HPDE6-E6E7 (cell line): ENCODE measurements at regions not wholly inside any gene's neighbourhood (a gene's known extent, or its start where the extent isn't known, plus 50 kb on each side); places are given as distances from the start of the nearest gene placed in this dataset.

Experiments
- DNase-seq: peaks from one replicate; pipeline ENCODE4 v3.0.0; 2011; ENCODE audit warnings: missing footprints; ENCODE audit errors: extremely low spot score

DNA sequence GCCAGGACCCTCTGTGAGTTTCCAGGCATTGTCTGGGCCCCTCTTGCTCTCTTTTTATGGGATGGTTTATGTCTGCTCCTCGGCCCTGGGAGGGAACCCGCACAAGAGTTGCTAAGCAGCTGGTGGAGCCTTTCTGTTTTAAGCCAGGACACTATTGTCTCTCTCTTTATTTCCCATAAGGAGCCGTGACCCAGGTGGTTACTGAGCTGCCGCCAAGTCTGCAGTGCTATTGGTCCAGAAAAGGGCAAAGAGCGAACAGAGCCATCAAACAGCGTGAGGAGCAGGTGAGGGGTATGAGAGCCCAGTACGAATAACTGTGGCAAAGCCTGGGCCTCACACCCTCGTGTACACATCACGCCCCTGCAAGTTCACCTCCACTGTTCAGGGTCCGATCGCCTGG lies 280.2 kb downstream of the SHQ1 start:
- DNase-seq = no peak

DNA sequence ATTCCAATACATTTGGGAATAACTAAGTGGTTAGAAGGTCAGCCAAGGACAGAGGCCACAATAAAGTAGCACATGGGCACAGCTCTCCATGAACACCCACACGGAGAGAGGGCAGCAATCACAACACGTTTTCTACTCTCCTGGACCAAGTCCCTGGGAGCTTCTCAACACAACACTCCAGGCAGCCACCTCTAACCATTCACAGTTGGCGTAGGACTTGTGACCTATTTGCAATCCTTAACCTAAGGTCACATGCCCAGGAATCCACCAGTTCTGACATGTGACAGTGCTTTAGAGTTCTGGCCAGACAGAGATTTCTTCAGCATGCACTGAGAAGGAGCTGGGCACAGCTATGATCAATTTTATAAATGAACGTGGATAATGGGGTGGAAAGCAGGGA lies 280.8 kb downstream of the SHQ1 start:
- DNase-seq = no peak

DNA sequence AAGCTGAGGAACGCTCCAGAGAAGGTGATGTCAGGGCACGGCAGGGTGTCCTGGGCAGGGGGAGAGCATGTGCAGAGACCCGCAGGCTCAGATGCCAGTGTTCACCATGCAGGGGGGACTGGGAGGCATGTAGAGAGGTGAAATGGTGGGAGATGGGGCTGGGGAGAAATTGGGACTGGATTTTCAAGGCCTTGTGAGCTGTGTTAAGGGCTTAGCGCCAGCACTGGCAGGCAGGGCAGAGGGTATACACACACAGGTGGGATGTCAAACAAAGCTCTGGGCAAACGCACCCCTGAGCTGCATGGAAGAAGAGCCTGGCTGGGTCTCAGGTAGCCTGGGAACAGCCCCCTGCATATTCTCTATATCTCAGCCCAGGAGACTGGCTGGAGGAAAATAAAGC lies 282.7 kb downstream of the SHQ1 start:
- DNase-seq = no peak

GRCh38 chr3:72563690-72564370 lies 284.4 kb downstream of the SHQ1 start:
- no peak for DNase-seq

- no peak for DNase-seq
Observed at GRCh38 chr3:72560846-72561675, 287.2 kb downstream of the SHQ1 start.

DNA sequence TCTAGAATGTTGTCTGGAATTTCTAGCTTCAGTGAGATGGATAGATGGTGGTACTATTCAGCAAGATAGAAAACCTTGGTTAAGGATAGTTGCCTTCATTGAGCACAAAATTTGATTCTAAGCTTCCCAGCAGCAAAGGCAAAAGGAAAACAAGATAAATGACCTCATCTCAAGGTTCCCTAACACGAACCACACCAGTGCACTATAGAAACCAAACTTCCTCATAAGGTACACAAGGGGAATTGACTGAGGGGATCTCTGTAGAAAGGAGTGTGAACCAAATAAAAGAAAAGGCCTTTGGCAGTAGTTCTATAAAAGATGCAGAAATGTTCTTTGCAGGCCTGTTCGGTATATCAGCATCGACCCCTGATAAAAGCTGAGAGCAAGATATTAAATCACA lies 288.9 kb downstream of the SHQ1 start:
- no peak for DNase-seq

GRCh38 chr3:72558001-72558400 lies 290.2 kb downstream of the SHQ1 start:
- no peak for DNase-seq

GRCh38 chr3:72555714-72556113 lies 292.5 kb downstream of the SHQ1 start:
- DNase-seq = no peak

DNA sequence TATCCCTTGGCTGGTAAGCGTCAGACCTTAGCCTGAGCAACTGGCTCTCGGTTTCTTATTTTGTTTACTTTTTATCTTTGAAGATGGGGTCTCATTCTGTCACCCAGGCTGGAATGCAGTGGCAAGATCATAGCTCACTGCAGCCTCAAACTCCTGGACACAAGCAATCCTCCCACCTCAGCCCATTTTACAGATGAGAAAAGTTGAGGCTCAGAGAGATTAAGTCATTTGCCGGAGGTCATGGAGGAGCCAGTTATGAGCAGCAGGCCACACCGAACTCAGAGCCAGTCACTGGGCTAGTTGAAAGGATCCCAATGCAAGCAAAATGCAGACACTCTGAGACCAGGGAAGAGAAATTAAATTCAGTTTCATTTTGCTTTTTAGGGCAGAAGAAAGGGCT lies 293.6 kb downstream of the SHQ1 start:
- DNase-seq = no peak

GRCh38 chr3:72553298-72553697 lies 294.9 kb downstream of the SHQ1 start:
- DNase-seq = no peak

DNA sequence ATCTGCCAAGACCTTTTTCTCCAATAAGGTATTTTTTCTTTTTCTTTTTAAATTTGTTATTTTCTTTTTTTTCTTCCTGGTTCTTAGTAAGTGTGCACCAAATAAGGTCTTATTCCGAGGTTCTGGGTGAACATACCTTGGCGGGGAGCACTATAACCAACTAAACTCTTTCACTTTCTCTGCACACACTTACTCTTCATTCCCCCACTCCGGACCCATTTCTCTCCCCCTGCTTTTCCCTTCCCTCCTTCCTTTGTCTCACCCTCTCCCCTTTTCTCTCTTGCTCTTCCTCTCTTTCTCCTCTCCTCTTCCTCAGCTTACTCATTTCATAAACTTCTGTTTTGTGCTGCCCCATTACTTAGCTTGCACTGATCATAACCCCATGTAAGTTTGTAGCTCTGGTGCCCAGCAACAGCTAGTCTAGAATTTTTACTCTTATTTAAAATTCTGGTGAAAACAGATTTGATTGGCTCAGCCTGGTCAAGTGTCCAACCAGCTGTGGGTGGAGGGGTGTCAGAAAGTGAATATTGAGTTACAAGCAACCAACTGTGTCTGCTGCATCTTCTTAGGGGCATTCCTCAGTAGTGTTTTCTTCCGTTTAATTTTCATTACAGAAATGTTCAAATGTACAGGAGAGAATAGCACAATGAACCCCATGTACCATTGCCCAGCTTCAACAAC lies 297.5 kb downstream of the SHQ1 start:
- no peak for DNase-seq

DNA sequence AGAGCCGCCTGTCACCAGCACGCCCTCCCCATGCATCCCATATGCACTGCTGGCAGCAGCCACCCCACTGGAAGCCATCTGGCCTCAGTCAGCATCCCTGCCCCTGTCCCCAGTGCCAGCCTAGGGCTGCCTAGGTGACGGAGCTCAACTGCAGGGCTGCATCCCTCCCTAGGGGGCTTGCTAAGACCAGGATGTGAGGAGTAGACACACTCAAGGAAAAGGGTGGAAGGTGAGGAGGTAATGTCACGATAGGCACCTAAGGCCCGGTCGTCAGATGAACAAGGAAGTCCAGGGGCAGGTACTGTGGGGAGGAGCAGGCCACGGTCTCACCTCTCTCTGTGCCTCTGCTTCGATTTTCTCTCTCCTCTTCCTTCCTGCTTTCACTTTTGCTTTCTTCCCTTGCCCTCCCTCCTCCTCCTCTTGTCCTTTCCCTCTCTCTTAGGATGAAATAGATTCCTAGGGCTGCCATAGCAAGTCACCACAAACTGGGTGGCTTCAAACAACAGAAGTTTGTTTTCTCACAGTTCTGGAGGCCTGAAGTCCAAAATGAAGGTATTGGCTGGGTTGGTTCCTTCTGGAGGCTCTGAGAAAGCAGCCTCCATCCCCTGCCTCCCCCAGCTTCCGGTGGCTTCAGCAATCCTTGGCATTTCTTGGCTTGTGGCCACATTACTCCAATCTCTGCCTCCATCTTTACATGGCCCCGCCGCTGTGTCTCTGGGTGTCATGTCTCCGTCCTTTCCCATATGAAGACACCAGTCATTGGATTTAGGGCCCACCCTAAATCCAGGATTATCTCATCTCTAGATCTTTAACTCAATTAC lies 298.3 kb downstream of the SHQ1 start:
- DNase-seq = no peak

DNA sequence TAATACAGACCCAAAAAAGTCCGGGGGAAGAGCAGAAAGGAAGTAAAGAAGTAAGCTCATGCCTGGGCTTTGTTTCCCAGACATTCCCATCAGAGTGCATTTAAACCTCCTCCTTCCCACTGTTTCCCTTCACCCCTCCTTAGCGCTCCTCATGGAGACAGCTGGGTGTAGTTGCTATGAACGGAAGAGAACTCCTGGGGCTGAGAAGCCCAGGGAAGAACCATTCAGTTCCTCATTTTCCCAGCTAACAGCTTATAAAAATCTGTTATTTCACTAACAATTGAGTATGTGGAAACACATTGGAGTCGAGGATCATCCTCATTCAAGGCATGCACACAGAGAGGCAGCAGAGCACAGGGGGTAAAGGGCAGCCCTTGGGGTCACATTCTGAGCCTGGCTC lies 299.3 kb downstream of the SHQ1 start:
- DNase-seq = no peak

DNA sequence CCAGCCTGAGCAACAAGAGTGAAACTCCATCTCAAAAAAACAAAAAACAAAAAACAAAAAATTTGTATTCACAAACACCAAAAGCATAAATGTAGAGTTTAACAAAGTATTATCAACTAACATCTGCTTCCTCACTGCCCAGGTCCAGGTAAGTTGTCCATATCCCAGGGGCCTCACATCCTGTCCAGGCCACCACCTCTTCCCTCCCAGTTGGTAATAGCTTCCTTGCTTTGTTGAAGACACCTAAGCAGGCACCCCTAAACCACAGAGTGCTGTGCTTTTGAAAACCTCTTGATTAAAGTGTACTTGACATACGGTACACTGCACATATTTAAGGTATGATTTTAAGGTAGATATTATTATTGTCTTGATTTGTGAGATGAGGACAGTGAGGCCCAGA lies 299.8 kb downstream of the SHQ1 start:
- DNase-seq = no peak

- DNase-seq = no peak
Observed at GRCh38 chr3:72547183-72547582, 301.1 kb downstream of the SHQ1 start.

DNA sequence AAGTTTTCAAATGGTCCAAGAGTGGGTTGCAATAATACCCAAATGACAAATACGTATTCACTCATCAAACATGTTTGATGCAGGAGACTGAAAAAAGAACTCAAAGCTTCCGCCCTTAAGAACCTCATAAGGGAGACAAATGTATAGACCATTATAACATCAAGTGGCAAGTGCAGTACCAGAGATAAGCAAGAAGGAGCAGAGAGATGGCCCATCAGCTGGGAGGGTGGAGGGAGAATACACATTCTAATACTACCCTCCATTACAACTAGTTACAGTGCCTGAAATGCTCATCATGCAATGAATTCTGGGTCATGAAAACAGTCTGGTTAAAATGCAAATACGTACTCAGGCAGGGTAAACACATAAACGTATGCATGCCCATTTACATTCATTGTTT lies 304.0 kb downstream of the SHQ1 start:
- no peak for DNase-seq

DNA sequence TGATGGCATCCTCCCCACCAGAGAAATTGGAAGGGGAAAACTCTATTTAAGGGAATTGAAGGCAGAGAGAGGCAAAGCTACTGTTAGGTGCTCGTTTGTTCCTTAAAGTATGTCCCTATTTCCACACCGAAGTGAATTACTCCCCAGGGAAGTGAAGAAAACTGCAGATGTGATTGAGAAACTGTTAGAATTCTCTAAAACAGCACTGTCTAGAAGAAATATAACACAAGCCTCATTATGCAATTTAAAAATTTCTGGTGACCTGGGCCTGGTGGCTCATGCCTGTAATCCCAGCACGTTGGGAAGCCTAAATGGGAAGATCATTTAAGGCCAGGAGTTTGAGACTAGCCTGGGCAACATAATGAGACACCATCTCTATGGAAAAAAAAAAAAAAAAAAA lies 305.0 kb downstream of the SHQ1 start:
- no peak for DNase-seq

DNA sequence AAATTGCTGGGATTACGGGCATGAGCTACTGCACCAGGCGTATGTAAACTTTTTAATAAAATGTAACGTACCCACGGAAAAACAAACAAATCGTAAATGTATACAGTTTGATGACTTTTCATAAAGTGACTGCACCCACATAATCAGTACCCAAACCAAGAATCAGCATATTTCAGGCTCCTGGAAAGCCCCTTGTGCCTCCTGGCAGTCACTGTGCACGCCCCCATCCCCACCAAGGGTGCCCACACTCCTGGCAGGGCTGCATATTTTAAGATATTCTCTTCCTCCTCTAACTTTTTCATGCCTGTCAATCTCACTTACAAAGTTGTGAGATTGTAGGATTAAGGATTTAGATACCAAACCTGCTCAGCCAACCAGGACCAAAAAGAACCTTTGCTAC lies 305.5 kb downstream of the SHQ1 start:
- DNase-seq = no peak

GRCh38 chr3:72539856-72540255 lies 308.4 kb downstream of the SHQ1 start:
- no peak for DNase-seq

- DNase-seq = no peak
Observed at GRCh38 chr3:72538070-72538745, 310.0 kb downstream of the SHQ1 start.

DNA sequence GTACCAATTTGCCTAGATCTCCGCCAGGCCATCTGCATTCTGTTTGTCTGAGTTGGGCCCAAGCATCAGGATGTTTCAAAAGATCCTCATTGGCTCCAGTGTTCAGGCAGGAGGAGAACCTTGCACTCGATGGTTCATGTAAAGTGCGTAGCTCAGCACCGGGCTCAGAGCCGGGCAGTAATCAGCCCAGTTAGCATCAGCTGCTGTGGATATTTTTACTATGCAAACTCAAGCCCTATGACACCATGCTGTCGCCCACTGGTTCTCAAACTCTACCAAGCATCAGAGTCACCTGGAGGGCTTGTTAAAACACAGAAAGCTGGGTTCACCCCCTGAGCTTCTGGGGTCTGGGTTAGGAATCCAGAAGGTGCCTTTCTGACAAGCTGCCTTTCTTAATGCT lies 310.8 kb downstream of the SHQ1 start:
- DNase-seq = no peak
